ENCODE measurements at regions not wholly inside any gene's neighbourhood (a gene's known extent, or its start where the extent isn't known, plus 50 kb on each side); places are given as distances from the start of the nearest gene placed in this dataset.

DNA sequence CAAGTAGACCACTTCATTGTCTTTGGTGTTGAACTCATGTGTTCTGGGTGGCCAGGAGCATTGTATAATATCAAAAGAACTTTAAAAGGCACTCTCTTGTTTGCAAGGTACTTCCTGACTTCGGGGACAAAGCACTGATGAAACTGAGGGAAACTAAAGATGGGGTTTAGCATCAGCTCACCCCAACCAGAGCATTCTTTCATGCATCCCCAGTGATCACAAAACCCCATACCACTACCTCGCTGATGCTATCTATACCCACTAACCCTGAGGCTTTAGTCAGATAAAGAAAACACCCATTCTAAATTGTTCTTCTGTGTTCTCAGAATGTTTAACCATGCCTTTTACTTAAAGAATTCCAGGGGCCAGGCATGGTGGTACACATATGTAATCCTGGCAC lies 94.5 kb upstream of the DOCK9 start:
- ATAC-seq (ENCODE audit: low read depth) (peak; percentile 63), DNase-seq (no peak)
- H3K4me1 Mint-ChIP-seq, result peaks cover 54% of the 10 kb centered on the region
- H3K36me3 Mint-ChIP-seq, result peaks cover 65% of the 10 kb centered on the region
- peaks cover 16% of the 10 kb centered on the region for H3K9me3 Mint-ChIP-seq
- H3K27ac Mint-ChIP-seq, result peak overlapping the region; percentile 80
- H3K27me3 Mint-ChIP-seq, result no peaks in the 10 kb centered on the region
- POLR2A ChIA-PET, result interaction anchor here (1.3 to 4.2 kb wide), 2 partner anchors 11 to 14 kb away, joined by 4 to 16 read pairs; no protein-coding TSS in a partner anchor
- peak overlapping the region; percentile 29 for H3K4me3 Mint-ChIP-seq

DNA sequence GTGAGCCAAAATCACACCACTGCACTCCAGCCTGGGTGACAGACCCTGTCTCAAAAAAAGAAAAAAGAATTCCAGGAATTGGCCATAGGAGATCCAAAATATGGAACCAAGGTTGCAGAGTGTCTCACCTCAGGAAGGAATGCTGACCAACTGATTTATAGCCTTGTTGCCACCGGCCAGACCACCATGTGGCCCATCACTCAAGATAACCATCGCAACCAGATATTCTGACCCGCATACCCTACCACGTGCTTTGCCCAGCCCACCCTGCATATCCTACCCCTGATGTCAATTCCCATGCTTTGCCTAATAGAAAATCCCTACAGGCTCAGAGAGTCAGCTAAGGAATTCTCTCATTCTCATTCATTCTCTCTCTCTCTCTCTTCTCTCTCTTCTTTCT lies 95.1 kb upstream of the DOCK9 start:
- ATAC-seq (ENCODE audit: low read depth) (no peak), DNase-seq (no peak)
- H3K36me3 Mint-ChIP-seq, result peaks cover 62% of the 10 kb centered on the region
- peak overlapping the region; percentile 54 for H3K4me3 Mint-ChIP-seq
- peak overlapping the region; percentile 80 for H3K27ac Mint-ChIP-seq
- POLR2A ChIA-PET, result interaction anchor here (0.6 to 4.2 kb wide), 4 partner anchors 11 to 223 kb away, joined by 3 to 16 read pairs (median 4); no protein-coding TSS in a partner anchor
- H3K9me3 Mint-ChIP-seq, result peaks cover 15% of the 10 kb centered on the region
- no peaks in the 10 kb centered on the region for H3K27me3 Mint-ChIP-seq
- H3K4me1 Mint-ChIP-seq, result peaks cover 57% of the 10 kb centered on the region

DNA sequence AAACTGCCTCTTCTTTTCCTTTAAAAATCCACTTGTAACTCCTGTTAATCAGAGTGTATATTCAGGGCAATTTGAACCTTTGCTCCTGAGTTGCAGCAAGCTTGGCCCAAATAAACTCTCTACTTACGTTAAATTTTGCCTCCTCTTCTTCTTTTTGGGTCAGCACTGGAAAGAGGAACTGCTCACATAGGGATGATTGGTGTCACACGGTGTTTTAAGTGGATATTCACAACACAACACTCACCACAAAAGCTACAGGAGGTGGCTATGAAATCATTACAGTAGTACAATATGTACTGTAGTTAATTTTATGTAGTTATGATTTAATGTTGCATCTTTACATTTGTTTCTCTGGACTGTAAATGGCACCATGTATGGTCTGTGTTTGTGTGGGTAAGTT lies 96.8 kb upstream of the DOCK9 start:
- Mint-ChIP-seq H3K9me3 (peaks cover 14% of the 10 kb centered on the region), H3K27ac (no peak overlapping the region)

DNA sequence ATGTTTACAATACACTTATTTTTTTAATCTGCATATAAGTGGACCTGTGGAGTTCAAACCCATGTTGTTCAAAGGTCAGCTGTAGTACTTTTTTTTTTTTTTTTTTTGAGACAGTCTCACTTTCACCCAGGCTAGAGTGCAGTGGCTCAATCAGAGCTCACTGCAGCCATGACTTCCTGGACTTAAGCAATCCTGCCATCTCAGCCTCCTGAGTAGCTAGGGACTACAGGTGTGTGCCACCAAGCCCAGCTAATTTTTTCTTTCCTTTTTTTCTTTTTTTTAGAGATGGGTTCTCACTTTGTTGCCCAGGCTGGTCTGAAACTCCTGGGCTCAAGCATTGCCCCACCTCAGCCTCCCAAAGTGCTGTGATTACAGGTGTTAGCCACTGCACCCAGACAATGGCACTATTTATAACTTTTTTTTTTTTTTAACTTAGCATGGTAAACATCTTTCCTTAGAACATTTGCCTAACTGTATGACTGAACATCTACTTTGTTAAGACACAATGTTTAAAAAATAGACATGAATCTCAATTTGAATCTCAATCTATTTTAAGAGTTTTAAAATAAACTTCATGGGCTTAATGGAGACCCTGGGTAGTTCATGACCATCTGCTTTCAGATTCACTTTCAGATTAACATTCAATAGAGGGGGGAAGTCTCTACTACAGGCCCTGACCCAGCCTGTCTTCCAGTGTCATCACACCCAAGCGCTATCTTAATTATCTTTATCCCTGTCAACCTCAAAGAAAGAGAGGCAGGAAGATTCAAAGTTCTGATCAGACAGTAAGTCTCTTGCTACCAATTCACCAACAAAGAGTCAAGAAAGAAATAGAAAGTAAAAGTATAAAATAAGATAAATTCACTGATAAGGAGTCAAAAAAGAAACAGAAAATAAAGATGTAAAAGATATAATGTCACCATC lies 97.7 kb upstream of the DOCK9 start:
- ATAC-seq (ENCODE audit: low read depth) (peak; percentile 90), DNase-seq (no peak)
- POLR2A ChIA-PET, result interaction anchor here (0.5 to 4.2 kb wide), 3 partner anchors 11 to 97 kb away, joined by 3 to 16 read pairs (median 3); no protein-coding TSS in a partner anchor
- Mint-ChIP-seq H3K9me3 (peaks cover 14% of the 10 kb centered on the region), H3K27me3 (no peaks in the 10 kb centered on the region), H3K36me3 (peaks cover 56% of the 10 kb centered on the region), H3K4me1 (peaks cover 59% of the 10 kb centered on the region), H3K4me3 (peak overlapping the region; percentile 71), H3K27ac (peak overlapping the region; percentile 97)

More for the DNA sequence above, 96.8 kb upstream of the DOCK9 start:
- DNase-seq (no peak), ATAC-seq (ENCODE audit: low read depth) (no peak)
- no peaks in the 10 kb centered on the region for H3K27me3 Mint-ChIP-seq
- H3K4me3 Mint-ChIP-seq, result no peak overlapping the region
- H3K36me3 Mint-ChIP-seq, result peaks cover 57% of the 10 kb centered on the region
- H3K4me1 Mint-ChIP-seq, result peaks cover 57% of the 10 kb centered on the region
- POLR2A ChIA-PET, result interaction anchor here (0.5 to 4.2 kb wide), 2 partner anchors 10 to 12 kb away, joined by 3 to 16 read pairs; no protein-coding TSS in a partner anchor

DNA sequence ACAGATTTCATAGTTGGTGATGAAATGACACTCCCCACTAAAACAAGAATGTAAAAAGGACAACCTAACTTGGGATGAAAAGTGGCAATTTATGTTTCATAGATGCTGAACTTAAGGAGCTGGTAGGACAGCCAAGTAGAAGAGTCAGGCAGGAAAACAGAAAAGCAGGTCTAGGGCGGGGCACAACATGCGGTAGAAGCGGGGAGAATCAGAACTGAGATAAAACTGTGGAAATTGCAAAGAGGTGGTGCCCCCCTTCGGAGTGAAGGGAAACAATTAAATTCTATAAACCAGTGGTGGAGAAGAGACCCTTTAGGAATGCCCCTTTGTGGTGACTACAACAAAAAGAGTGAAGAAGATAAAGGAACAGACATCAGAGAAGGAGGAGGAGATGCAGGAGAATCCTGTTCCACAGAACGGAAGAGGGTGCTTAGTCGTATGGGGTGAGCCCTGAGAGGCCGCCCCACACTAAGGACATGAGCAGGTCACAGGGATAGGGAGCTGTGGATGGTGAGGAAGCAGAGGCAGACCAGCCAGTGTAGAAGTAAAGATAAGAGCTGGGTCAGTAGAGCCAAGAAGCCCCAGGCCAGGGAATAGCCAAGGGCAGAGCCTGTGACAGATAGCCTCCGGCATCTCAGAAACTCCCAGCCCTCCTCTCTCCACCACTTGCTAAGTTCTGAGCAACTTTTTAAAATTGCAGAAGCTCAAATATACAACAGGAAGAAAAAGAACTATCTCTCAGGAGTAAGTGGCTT lies 100.3 kb upstream of the DOCK9 start:
- Mint-ChIP-seq H3K36me3 (peaks cover 35% of the 10 kb centered on the region), H3K9me3 (peaks cover 11% of the 10 kb centered on the region), H3K4me1 (peaks cover 44% of the 10 kb centered on the region), H3K27ac (peak overlapping the region; percentile 30), H3K27me3 (no peaks in the 10 kb centered on the region), H3K4me3 (peak overlapping the region; percentile 5)
- POLR2A ChIA-PET, result interaction anchor here (1.6 kb wide), 1 partner anchor 28 kb away, joined by 5 read pairs; no protein-coding TSS in a partner anchor
- no peak for ATAC-seq (ENCODE audit: low read depth)
- DNase-seq, result no peak

DNA sequence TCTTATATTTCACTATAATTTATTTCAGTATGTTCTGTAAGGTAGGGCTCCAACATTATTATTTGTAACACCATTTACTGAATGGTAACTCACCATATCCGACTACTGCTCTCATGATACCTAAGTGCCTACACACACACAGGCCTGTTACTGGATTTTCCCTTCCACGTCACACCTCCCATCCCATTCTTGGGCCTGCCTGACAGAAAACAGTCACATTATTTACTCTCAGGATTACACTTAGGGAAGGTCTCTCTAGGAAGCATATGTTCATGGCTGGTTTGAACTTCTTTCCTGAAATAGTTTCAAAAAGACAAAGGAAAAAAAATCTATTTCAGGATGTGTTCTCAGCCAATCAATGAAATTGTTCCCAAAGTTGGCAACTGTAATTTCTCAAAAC lies 102.3 kb upstream of the DOCK9 start:
- Mint-ChIP-seq H3K27ac (no peak overlapping the region), H3K4me1 (peaks cover 50% of the 10 kb centered on the region), H3K4me3 (no peak overlapping the region), H3K9me3 (no peaks in the 10 kb centered on the region), H3K27me3 (no peaks in the 10 kb centered on the region), H3K36me3 (peaks cover 22% of the 10 kb centered on the region)
- ATAC-seq (ENCODE audit: low read depth) (no peak), DNase-seq (no peak)
- POLR2A ChIA-PET, result no interaction called here

DNA sequence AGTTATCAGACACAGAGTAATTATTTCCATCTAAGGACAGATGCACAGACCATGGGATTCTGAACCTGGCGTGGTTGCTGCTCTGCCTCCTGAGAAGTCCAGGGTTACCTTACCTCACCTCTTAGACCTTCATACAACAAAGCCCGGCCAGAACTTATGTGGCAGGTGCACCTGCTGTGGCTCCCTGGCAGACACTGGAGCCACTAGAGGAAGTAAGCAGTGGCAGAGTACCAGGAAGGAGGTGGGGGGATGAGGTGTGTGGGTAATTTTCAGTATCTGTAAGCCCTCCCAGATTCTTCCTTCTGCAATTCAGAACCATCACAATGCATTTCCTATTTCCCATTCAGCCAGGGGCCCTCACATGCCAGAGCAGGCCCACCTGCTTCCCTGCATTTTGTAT lies 106.1 kb upstream of the DOCK9 start:
- POLR2A ChIA-PET, result interaction anchor here (1.2 kb wide), 1 partner anchor 11 kb away, joined by 4 read pairs; no protein-coding TSS in a partner anchor
- no peak for DNase-seq
- no peak for ATAC-seq (ENCODE audit: low read depth)
- Mint-ChIP-seq H3K9me3 (no peaks in the 10 kb centered on the region), H3K27ac (peak overlapping the region; percentile 77), H3K4me1 (peaks cover 34% of the 10 kb centered on the region), H3K27me3 (no peaks in the 10 kb centered on the region), H3K36me3 (peaks cover 6% of the 10 kb centered on the region), H3K4me3 (peak overlapping the region; percentile 86)

DNA sequence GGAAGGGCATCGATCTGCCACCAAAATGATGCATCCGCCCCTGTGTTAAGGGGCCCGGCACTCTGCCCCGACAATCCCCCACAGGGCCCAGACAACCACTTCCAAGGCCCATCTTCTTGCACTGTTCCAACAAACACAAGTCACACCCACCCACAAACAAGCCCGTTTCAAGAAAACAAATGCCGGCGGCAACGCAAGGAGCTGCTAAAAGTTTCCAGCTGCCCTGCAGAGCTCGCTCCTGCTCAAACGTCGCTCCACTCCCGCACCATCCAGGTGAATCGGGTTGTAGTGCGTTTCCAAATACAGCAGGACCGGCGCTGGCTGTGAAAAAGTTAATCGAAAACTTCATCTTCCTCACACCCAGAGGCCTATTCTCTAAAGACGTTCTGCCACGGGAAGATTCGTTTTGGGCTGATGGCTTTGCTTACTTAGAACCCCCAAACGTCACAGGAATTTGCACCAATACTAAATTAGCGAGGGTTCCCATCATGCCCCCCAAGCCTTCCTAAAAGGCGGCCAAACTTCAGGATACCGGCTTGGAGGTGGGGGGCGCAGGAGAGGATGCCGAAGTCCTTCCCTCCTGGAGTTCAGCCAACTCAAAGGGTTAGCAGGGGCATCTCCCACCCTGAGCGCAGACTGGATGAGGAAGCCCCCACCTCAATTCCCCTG lies 107.4 kb upstream of the DOCK9 start:
- peak overlapping the region; percentile 74 for H3K27ac Mint-ChIP-seq
- H3K4me3 Mint-ChIP-seq, result peak overlapping the region; percentile 86
- H3K4me1 Mint-ChIP-seq, result peaks cover 37% of the 10 kb centered on the region
- POLR2A ChIA-PET, result interaction anchor here (0.7 to 5.1 kb wide), 5 partner anchors 11 to 38 kb away, joined by 3 to 36 read pairs (median 5); no protein-coding TSS in a partner anchor
- no peaks in the 10 kb centered on the region for H3K9me3 Mint-ChIP-seq
- no peak for ATAC-seq (ENCODE audit: low read depth)
- peak; percentile 37 for DNase-seq
- H3K36me3 Mint-ChIP-seq, result peaks cover 4% of the 10 kb centered on the region
- H3K27me3 Mint-ChIP-seq, result no peaks in the 10 kb centered on the region

DNA sequence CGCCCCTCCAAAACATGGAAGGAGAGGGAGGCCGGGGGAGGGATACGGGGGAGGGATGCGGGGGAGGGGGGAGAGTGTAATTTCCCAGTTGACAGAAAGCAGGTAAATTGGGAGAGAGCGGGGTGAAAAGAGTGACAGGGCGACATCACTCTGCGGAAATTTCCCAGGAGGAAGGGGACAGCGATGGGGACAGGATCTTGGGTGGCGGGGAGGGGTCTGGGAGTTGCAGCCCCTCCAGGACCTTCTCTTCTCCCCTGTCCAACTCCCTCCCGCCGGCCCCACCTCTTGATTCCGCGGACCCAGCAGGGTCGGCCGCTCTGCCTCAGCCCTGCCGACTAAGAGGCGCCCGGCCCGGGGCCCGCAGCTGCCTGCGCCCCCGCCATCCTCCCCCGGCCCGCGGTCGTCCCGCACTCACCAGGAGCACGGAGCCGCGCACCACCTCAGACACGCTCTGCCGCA lies 108.0 kb upstream of the DOCK9 start:
- Mint-ChIP-seq H3K4me1 (peaks cover 34% of the 10 kb centered on the region), H3K4me3 (peak overlapping the region; percentile 86), H3K27ac (peak overlapping the region; percentile 74), H3K36me3 (peaks cover 4% of the 10 kb centered on the region), H3K9me3 (no peaks in the 10 kb centered on the region), H3K27me3 (no peaks in the 10 kb centered on the region)
- ATAC-seq (ENCODE audit: low read depth) (no peak), DNase-seq (no peak)
- POLR2A ChIA-PET, result interaction anchor here (0.9 to 5.1 kb wide), 4 partner anchors 11 to 39 kb away, joined by 3 to 36 read pairs (median 10); no protein-coding TSS in a partner anchor

DNA sequence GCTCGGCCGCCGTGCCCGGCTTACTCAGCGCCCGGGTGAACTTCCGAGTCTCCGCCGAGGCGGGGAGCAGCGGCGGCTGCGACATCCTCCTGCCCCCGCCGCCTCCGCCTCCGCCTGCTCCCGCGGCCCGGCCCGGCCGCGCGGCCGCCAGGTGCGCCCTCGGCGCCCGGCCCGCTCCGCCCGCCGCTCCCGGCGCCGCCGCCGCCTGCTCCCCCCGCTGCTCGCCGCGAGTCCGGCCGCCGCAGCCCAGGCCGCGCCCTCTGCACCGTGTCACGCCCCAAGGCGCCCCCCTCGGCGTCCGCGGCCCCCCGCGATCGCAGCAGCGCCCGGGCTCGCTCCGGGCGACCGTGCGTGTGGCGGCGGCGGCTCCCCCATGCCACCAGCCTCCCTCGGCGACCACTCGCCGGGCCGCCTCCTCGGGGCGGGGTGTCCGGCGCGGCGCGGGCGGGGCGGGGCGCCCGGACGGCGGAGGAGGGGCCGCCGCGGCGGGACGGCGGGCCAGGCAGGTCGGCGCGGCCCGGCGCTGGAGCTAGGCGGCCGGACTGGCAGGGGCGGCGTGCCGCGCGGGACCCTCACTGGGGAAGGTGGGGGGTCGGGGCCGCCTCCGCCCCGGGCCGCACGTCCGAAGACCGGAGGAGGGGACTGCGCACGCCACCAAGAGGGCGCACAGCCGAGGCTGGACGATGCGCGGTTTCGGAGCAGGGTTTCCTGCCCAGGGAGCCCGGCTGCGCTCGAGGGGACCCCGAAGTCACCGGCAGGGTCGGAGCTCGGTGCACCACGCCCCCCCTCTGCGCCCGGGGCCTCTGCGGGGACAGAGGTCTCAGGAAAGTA lies 108.6 kb upstream of the DOCK9 start:
- peaks cover 4% of the 10 kb centered on the region for H3K36me3 Mint-ChIP-seq
- peak; percentile 79 for DNase-seq
- peaks cover 34% of the 10 kb centered on the region for H3K4me1 Mint-ChIP-seq
- peak; percentile 50 for ATAC-seq (ENCODE audit: low read depth)
- H3K9me3 Mint-ChIP-seq, result no peaks in the 10 kb centered on the region
- H3K27me3 Mint-ChIP-seq, result no peaks in the 10 kb centered on the region
- H3K27ac Mint-ChIP-seq, result peak overlapping the region; percentile 73
- H3K4me3 Mint-ChIP-seq, result peak overlapping the region; percentile 94
- POLR2A ChIA-PET, result interaction anchor here (0.6 to 5.1 kb wide), 12 partner anchors 12 to 171 kb away, joined by 3 to 36 read pairs (median 5); partner anchors contain the start of genes GPR18 and UBAC2

DNA sequence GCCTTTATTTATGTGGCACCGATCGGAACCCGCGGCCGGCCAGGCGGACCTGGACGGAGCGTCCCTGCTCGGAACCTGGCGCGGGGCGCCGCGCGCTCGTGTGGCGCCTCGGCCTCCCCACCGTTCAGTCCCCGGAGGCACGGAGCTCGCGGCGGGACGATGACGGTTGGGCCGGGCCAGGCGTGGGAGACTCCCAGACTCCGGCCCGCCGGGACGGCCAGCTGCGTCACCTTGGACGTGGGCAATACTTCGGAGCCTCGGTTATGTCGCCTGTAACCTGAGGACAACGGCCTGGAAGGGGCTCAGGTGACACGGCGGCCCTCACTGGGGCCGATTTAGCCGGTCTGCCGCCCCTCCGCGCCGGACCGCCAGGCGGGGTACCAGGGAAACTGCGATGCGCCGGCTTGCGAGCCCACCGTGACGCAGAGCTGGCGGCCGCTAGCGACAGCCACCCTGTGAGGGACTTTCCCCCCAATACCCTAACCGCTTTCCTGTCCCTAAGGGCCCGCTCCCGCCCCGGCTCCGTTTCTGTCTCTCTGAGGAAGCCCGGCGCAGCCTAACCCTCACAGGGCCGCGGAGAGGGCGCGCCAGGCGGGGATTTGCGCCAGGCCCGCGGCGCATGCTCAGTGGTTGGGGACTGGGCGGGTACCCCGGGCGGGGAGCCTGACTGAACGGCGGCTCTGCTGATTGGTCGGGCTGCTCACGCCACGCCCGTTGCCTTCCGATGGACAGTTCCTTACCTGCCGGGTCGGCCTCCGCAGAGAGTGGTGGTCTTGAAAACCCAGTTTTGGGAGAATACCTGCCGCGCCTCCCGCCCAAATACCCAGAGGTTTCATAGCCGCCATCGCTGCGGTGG lies 109.5 kb upstream of the DOCK9 start:
- peak overlapping the region; percentile 94 for H3K27ac Mint-ChIP-seq
- no peaks in the 10 kb centered on the region for H3K27me3 Mint-ChIP-seq
- peak; percentile 96 for DNase-seq
- H3K36me3 Mint-ChIP-seq, result peaks cover 4% of the 10 kb centered on the region
- POLR2A ChIA-PET, result interaction anchor here (0.6 to 5.1 kb wide), 12 partner anchors 13 to 179 kb away, joined by 3 to 36 read pairs (median 4); partner anchors contain the start of genes GPR18 and UBAC2
- H3K4me1 Mint-ChIP-seq, result peaks cover 34% of the 10 kb centered on the region
- peak overlapping the region; percentile 94 for H3K4me3 Mint-ChIP-seq
- no peaks in the 10 kb centered on the region for H3K9me3 Mint-ChIP-seq
- peak; percentile 86 for ATAC-seq (ENCODE audit: low read depth)

Data from activated naive CD8-positive, alpha-beta T cell treated with anti-CD3 and anti-CD28 coated beads, Interleukin-2, amount 10 ng/mL, durations not matched to agents 7 days and 5 days (primary cell).